H9 (cell line): ENCODE measurements at regions not wholly inside any gene's neighbourhood (a gene's known extent, or its start where the extent isn't known, plus 50 kb on each side); places are given as distances from the start of the nearest gene placed in this dataset.

Experiments used
- DNase-seq: peaks from one replicate; pipeline ENCODE4 v3.0.0-alpha.2; 2017
- H2AFZ ChIP-seq: one replicate; pipeline ENCODE4 v1.6.1; 2013; ENCODE audit warnings: mild to moderate bottlenecking, low read length, control low read depth, moderate library complexity
- H2AK5ac ChIP-seq: 2 replicates; pipeline ENCODE4 v1.6.1; 2013; ENCODE audit warnings: low read length, control low read depth, mixed read lengths; ENCODE audit not compliant: insufficient read length
- H2BK120ac ChIP-seq: one replicate; pipeline ENCODE4 v1.6.1; 2013; ENCODE audit warnings: low read depth, mild to moderate bottlenecking, low read length, control low read depth, inconsistent platforms; ENCODE audit not compliant: poor library complexity, severe bottlenecking
- H2BK12ac ChIP-seq: 2 replicates; pipeline ENCODE4 v1.6.1; 2013; ENCODE audit warnings: low read length, control low read depth, mixed read lengths, low read depth; ENCODE audit not compliant: insufficient read length
- H2BK15ac ChIP-seq: 2 replicates; pipeline ENCODE4 v1.6.1; 2013; ENCODE audit warnings: low read depth, low read length, control low read depth
- H2BK20ac ChIP-seq: one replicate; pipeline ENCODE4 v1.6.1; 2013; ENCODE audit warnings: low read depth, mild to moderate bottlenecking, low read length, control low read depth, inconsistent platforms; ENCODE audit not compliant: poor library complexity, severe bottlenecking
- H2BK5ac ChIP-seq: 2 replicates; pipeline ENCODE4 v1.6.1; 2013; ENCODE audit warnings: low read length, control low read depth, mixed read lengths; ENCODE audit not compliant: insufficient read length
- H3K14ac ChIP-seq: 2 replicates; pipeline ENCODE4 v1.6.1; 2013; ENCODE audit warnings: low read length, control low read depth; ENCODE audit not compliant: insufficient read depth
- H3K18ac ChIP-seq: 2 replicates; pipeline ENCODE4 v1.6.1; 2013; ENCODE audit warnings: low read depth, mild to moderate bottlenecking, mixed read lengths, low read length, control low read depth; ENCODE audit not compliant: insufficient read length
- H3K23ac ChIP-seq: 2 replicates; pipeline ENCODE4 v1.6.1; 2013; ENCODE audit warnings: low read length, control low read depth, mixed read lengths, low read depth; ENCODE audit not compliant: insufficient read length
- H3K23me2 ChIP-seq: 2 replicates; pipeline ENCODE4 v1.6.1; 2013; ENCODE audit warnings: low read depth, mild to moderate bottlenecking, mixed read lengths, low read length, control low read depth; ENCODE audit not compliant: insufficient read length, poor library complexity, severe bottlenecking
- H3K27ac ChIP-seq: 2 replicates; pipeline ENCODE4 v1.5.1; 2013; ENCODE audit warnings: low read length, control low read depth, mixed read lengths, low read depth; ENCODE audit not compliant: insufficient read length
- H3K27me3 ChIP-seq: 2 replicates; pipeline ENCODE4 v1.6.1; 2013; ENCODE audit warnings: low read length, control low read depth, inconsistent platforms; ENCODE audit not compliant: insufficient read depth
- H3K4ac ChIP-seq: 2 replicates; pipeline ENCODE4 v1.6.1; 2013; ENCODE audit warnings: low read depth, mild to moderate bottlenecking, control low read depth, inconsistent platforms, low read length, moderate library complexity
- H3K4me1 ChIP-seq: 2 replicates; pipeline ENCODE4 v1.6.1; 2013; ENCODE audit warnings: low read length, control low read depth, inconsistent platforms; ENCODE audit not compliant: insufficient read depth
- H3K4me2 ChIP-seq: 2 replicates; pipeline ENCODE4 v1.6.1; 2013; ENCODE audit warnings: low read length, control low read depth, mixed read lengths; ENCODE audit not compliant: insufficient read length, insufficient read depth
- H3K56ac ChIP-seq: 2 replicates; pipeline ENCODE4 v1.6.1; 2013; ENCODE audit warnings: low read depth, mild to moderate bottlenecking, mixed read lengths, low read length, control low read depth; ENCODE audit not compliant: insufficient read length
- H3K79me1 ChIP-seq: 2 replicates; pipeline ENCODE4 v1.6.1; 2013; ENCODE audit warnings: low read depth, mild to moderate bottlenecking, moderate library complexity, low read length, control low read depth, inconsistent platforms; ENCODE audit not compliant: insufficient read depth, poor library complexity, severe bottlenecking
- H3K79me2 ChIP-seq: 2 replicates; pipeline ENCODE4 v1.6.1; 2013; ENCODE audit warnings: low read length, control low read depth, inconsistent platforms; ENCODE audit not compliant: insufficient read depth
- H3K9ac ChIP-seq: 2 replicates; pipeline ENCODE4 v1.6.1; 2013; ENCODE audit warnings: low read length, control low read depth, mixed read lengths; ENCODE audit not compliant: insufficient read length; ENCODE audit errors: extremely low read depth
- H3K9me3 ChIP-seq: one replicate; pipeline ENCODE4 v1.6.1; 2013; ENCODE audit warnings: low read depth, low read length, inconsistent platforms; ENCODE audit not compliant: control insufficient read depth
- H3T11ph ChIP-seq: one replicate; pipeline ENCODE4 v1.6.1; 2013; ENCODE audit warnings: mild to moderate bottlenecking, low read length, control low read depth, inconsistent platforms
- H4K20me1 ChIP-seq: one replicate; pipeline ENCODE4 v1.6.1; 2013; ENCODE audit not compliant: control insufficient read depth, insufficient read length, insufficient read depth
- H4K5ac ChIP-seq: 2 replicates; pipeline ENCODE4 v1.6.1; 2013; ENCODE audit warnings: low read depth, mild to moderate bottlenecking, mixed read lengths, low read length, control low read depth; ENCODE audit not compliant: insufficient read length
- H4K8ac ChIP-seq: replicated peaks from 2 replicates; pipeline ENCODE4 v1.6.1; 2013; ENCODE audit warnings: low read length, control low read depth, mixed read lengths, low read depth; ENCODE audit not compliant: insufficient read length
- H4K91ac ChIP-seq: 2 replicates; pipeline ENCODE4 v1.6.1; 2013; ENCODE audit warnings: low read depth, mild to moderate bottlenecking, moderate library complexity, mixed read lengths, low read length, control low read depth; ENCODE audit not compliant: insufficient read length
- H3K27ac Mint-ChIP-seq, 3 experiments: 2 replicates in 2 of 3; 3 replicates in 1 of 3; pipeline ENCODE4 v1.8.0; 2020 to 2021; ENCODE audit warnings: mixed read lengths in 3 of 3, mild to moderate bottlenecking in 1 of 3, moderate library complexity in 1 of 3
- H3K27me3 Mint-ChIP-seq: 2 replicates; pipeline ENCODE4 v1.8.0; 2021; ENCODE audit warnings: low read depth, mild to moderate bottlenecking, moderate library complexity, mixed read lengths
- H3K36me3 Mint-ChIP-seq, 3 experiments: 2 replicates in 2 of 3; 3 replicates in 1 of 3; pipeline ENCODE4 v1.8.0; 2020 to 2021; ENCODE audit warnings: low read depth in 3 of 3, mixed read lengths in 3 of 3; ENCODE audit not compliant: insufficient read depth in 1 of 3
- H3K4me1 Mint-ChIP-seq, 2 experiments: 2 replicates each; pipeline ENCODE4 v1.8.0; 2020; ENCODE audit warnings: mixed read lengths in 2 of 2
- H3K4me3 Mint-ChIP-seq, 2 experiments: 2 replicates in 1 of 2; 3 replicates in 1 of 2; pipeline ENCODE4 v1.8.0; 2020 to 2021; ENCODE audit warnings: mild to moderate bottlenecking in 2 of 2, mixed read lengths in 2 of 2, moderate library complexity in 1 of 2
- H3K9me3 Mint-ChIP-seq, 2 experiments: 2 replicates in 1 of 2; 3 replicates in 1 of 2; pipeline ENCODE4 v1.8.0; 2020; ENCODE audit warnings: mild to moderate bottlenecking in 2 of 2, mixed read lengths in 2 of 2, moderate library complexity in 1 of 2
- CTCF ChIP-seq: fragments of 200-600 bp; sonication (generic); conservative IDR thresholded peaks from 3 replicates; pipeline ENCODE4 v1.8.0; 2021; ENCODE audit warnings: antibody characterized with exemption, mild to moderate bottlenecking
- WGBS: extraction: QIAGEN DNeasy Blood & Tissue Kit; methylation state at CpG from one replicate; pipeline ENCODE4 v1.1.7; 2013; ENCODE audit warnings: missing lambda C conversion rate, low lambda C conversion rate, mixed read lengths; ENCODE audit not compliant: insufficient read length; ENCODE audit errors: extremely low coverage; 5-methylcytosine and 5-hydroxymethylcytosine counted together

GRCh38 chr10:70942125-70942524, 53.8 kb upstream of the PCBD1 start:
- Mint-ChIP-seq H3K27me3 (peaks cover 17% of the 10 kb centered on the region), H3K9me3 (no peaks in the 10 kb centered on the region), H3K4me1 (no peaks in the 10 kb centered on the region), H3K4me3 (no peak overlapping the region), H3K36me3 (no peaks in the 10 kb centered on the region), H3K27ac (peak overlapping the region in 1 of 3 experiments; percentile 90; a peak in 1 of 7 replicates)
- H2AK5ac ChIP-seq = no peak overlapping the region
- no peaks in the 10 kb centered on the region for H3K27me3 ChIP-seq
- H3K18ac ChIP-seq = no peak overlapping the region
- H3T11ph ChIP-seq = no peak overlapping the region
- H4K5ac ChIP-seq = no peak overlapping the region
- no peaks in the 10 kb centered on the region for H3K4me1 ChIP-seq
- no peaks in the 10 kb centered on the region for H3K79me2 ChIP-seq
- H3K79me1 ChIP-seq = no peaks in the 10 kb centered on the region
- no peak overlapping the region for H4K91ac ChIP-seq
- no peak overlapping the region for H3K4ac ChIP-seq
- H2BK120ac ChIP-seq = no peak overlapping the region
- H3K23me2 ChIP-seq = no peaks in the 10 kb centered on the region
- no peak overlapping the region for H2AFZ ChIP-seq
- H4K20me1 ChIP-seq = no peaks in the 10 kb centered on the region
- H3K9me3 ChIP-seq = no peaks in the 10 kb centered on the region
- no peak overlapping the region for H3K56ac ChIP-seq
- WGBS = no CpG with 5 or more reads among the region's 6 CpGs
- no peak overlapping the region for H2BK15ac ChIP-seq
- H3K9ac ChIP-seq = no peak overlapping the region
- TF ChIP-seq CTCF = no peak
- no peak overlapping the region for H2BK20ac ChIP-seq
- H3K23ac ChIP-seq = no peak overlapping the region
- H3K4me2 ChIP-seq = no peak overlapping the region
- H2BK12ac ChIP-seq = no peak overlapping the region
- H2BK5ac ChIP-seq = no peak overlapping the region
- no peak overlapping the region for H4K8ac ChIP-seq
- H3K27ac ChIP-seq = no peak overlapping the region
- H3K14ac ChIP-seq = no peak overlapping the region
- no peak for DNase-seq
